DND-41 (cell line): ENCODE measurements at regions not wholly inside any gene's neighbourhood (a gene's known extent, or its start where the extent isn't known, plus 50 kb on each side); places are given as distances from the start of the nearest gene placed in this dataset.

Experiments
- ATAC-seq: fragments of 200-7000 bp; cut with Tn5 transposase; 3 replicates; pipeline ENCODE4 v1.9.1; 2021; ENCODE audit warnings: low read depth; ENCODE audit not compliant: insufficient read depth
- DNase-seq: peaks from one replicate; pipeline ENCODE4 v3.0.0-alpha.2; 2020
- H2AFZ ChIP-seq: 2 replicates; pipeline ENCODE4 v1.6.0; 2012; ENCODE audit warnings: low read depth, low read length
- H3K27ac ChIP-seq: 2 replicates; pipeline ENCODE4 v1.5.1; 2012; ENCODE audit warnings: low read length, inconsistent platforms
- H3K27me3 ChIP-seq: fragments of 200-600 bp; sonication (generic); 2 replicates; pipeline ENCODE4 v1.6.0; 2012; ENCODE audit warnings: low read length, mild to moderate bottlenecking, inconsistent platforms; ENCODE audit not compliant: insufficient read depth, poor library complexity
- H3K36me3 ChIP-seq: 2 replicates; pipeline ENCODE4 v1.5.1; 2012; ENCODE audit warnings: low read length, inconsistent platforms; ENCODE audit not compliant: insufficient read depth
- H3K4me1 ChIP-seq: 2 replicates; pipeline ENCODE4 v1.5.1; 2012; ENCODE audit warnings: mild to moderate bottlenecking, low read length; ENCODE audit not compliant: insufficient read depth
- H3K4me2 ChIP-seq: 2 replicates; pipeline ENCODE4 v1.6.0; 2012; ENCODE audit warnings: mild to moderate bottlenecking, moderate library complexity, low read length, inconsistent platforms; ENCODE audit not compliant: insufficient read depth
- H3K4me3 ChIP-seq, 2 experiments: fragments of 200-600 bp in 1 of 2; shearing (Covaris generic) in 1 of 2; 2 replicates each; pipeline ENCODE4 v1.5.1; 2012 to 2016; ENCODE audit warnings: inconsistent platforms in 2 of 2, low read length in 2 of 2, mild to moderate bottlenecking in 2 of 2, low read depth in 1 of 2, moderate library complexity in 1 of 2
- H3K79me2 ChIP-seq: 2 replicates; pipeline ENCODE4 v1.6.0; 2012; ENCODE audit warnings: low read length, inconsistent platforms; ENCODE audit not compliant: insufficient read depth
- H3K9ac ChIP-seq: 2 replicates; pipeline ENCODE4 v1.6.0; 2012; ENCODE audit warnings: low read depth, mild to moderate bottlenecking, inconsistent platforms, low read length, moderate library complexity
- H3K9me3 ChIP-seq: 2 replicates; pipeline ENCODE4 v1.5.1; 2012; ENCODE audit warnings: low read length, moderate library complexity, mild to moderate bottlenecking, inconsistent platforms; ENCODE audit not compliant: insufficient read depth, severe bottlenecking
- H4K20me1 ChIP-seq: 2 replicates; pipeline ENCODE4 v1.6.0; 2012; ENCODE audit warnings: low read length; ENCODE audit not compliant: insufficient read depth
- CTCF ChIP-seq: IDR thresholded peaks from 2 replicates; pipeline ENCODE4 v1.5.1; 2012; ENCODE audit warnings: borderline replicate concordance, low read length, moderate library complexity, mild to moderate bottlenecking; ENCODE audit not compliant: poor library complexity, severe bottlenecking; ENCODE audit errors: extremely low read depth
- EZH2 ChIP-seq: IDR thresholded peaks from 3 replicates; pipeline ENCODE4 v1.6.1; 2012; ENCODE audit warnings: borderline replicate concordance, low read depth, mild to moderate bottlenecking, moderate library complexity, low read length, inconsistent platforms; ENCODE audit not compliant: severe bottlenecking

DNA sequence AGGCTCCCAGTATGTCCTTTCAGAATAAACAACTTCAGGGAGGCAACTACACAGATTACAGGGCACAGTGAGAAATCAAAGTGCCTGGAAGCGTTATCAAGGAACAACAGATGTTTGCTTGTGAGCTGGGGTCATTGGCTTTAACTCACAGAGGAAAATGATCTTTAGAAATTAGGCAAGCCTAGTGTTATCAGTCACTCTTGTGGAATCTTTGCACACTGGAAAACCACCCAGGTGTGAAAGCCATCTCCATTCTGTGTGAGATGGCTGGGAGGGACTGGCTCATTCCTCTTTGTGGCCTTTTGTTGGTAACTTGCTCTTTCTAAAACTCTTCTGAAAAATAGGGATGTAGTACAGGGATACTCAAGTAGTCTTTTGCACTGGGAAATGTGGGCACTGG is 716.0 kb downstream of the XPNPEP1 start:
- DNase-seq, result no peak
- Histone ChIP-seq H3K9ac (no peak overlapping the region), H3K36me3 (no peaks in the 10 kb centered on the region)

GRCh38 chr10:109205929-109206585 is 717.3 kb downstream of the XPNPEP1 start:
- ATAC-seq, result no peak

More for the DNA sequence above, 716.0 kb downstream of the XPNPEP1 start:
- Histone ChIP-seq H3K4me2 (no peak overlapping the region), H4K20me1 (no peaks in the 10 kb centered on the region), H3K4me3 (no peak overlapping the region), H3K79me2 (no peaks in the 10 kb centered on the region), H3K9me3 (no peaks in the 10 kb centered on the region), H3K27ac (no peak overlapping the region), H2AFZ (no peak overlapping the region), H3K4me1 (no peaks in the 10 kb centered on the region), H3K27me3 (no peaks in the 10 kb centered on the region)
- TF ChIP-seq CTCF, result no peak
- no peak for TF ChIP-seq EZH2
- no peak for ATAC-seq

GRCh38 chr10:109203646-109204353 is 719.5 kb downstream of the XPNPEP1 start:
- Histone ChIP-seq H3K27me3 (no peaks in the 10 kb centered on the region), H3K79me2 (no peaks in the 10 kb centered on the region), H3K9me3 (no peaks in the 10 kb centered on the region), H4K20me1 (no peaks in the 10 kb centered on the region), H3K4me1 (no peaks in the 10 kb centered on the region), H3K4me2 (no peak overlapping the region), H3K27ac (no peak overlapping the region), H3K4me3 (no peak overlapping the region), H3K36me3 (no peaks in the 10 kb centered on the region), H2AFZ (no peak overlapping the region), H3K9ac (no peak overlapping the region)
- no peak for TF ChIP-seq EZH2
- no peak for TF ChIP-seq CTCF
- ATAC-seq (no peak), DNase-seq (no peak)

More at GRCh38 chr10:109205929-109206585, 717.3 kb downstream of the XPNPEP1 start:
- no peak overlapping the region for H3K9ac ChIP-seq
- no peaks in the 10 kb centered on the region for H3K79me2 ChIP-seq
- no peak overlapping the region for H3K4me2 ChIP-seq
- no peaks in the 10 kb centered on the region for H3K27me3 ChIP-seq
- H3K9me3 ChIP-seq, result no peaks in the 10 kb centered on the region
- H3K27ac ChIP-seq, result no peak overlapping the region
- no peaks in the 10 kb centered on the region for H3K36me3 ChIP-seq
- TF ChIP-seq EZH2, result no peak
- no peak for TF ChIP-seq CTCF
- no peak overlapping the region for H3K4me3 ChIP-seq
- H3K4me1 ChIP-seq, result no peaks in the 10 kb centered on the region
- no peak overlapping the region for H2AFZ ChIP-seq
- H4K20me1 ChIP-seq, result no peaks in the 10 kb centered on the region
- no peak for DNase-seq
